A673 (cell line): ENCODE measurements at regions not wholly inside any gene's neighbourhood (a gene's known extent, or its start where the extent isn't known, plus 50 kb on each side); places are given as distances from the start of the nearest gene placed in this dataset.

Experiments
- EZH2 ChIP-seq: fragments of 200-600 bp; sonication (generic); IDR thresholded peaks from 2 replicates; pipeline ENCODE4 v1.6.1; 2017; ENCODE audit warnings: borderline replicate concordance, low read depth, mild to moderate bottlenecking, mixed read lengths, antibody characterized with exemption, low read length; ENCODE audit not compliant: poor library complexity, severe bottlenecking
- TF ChIP-seq, protein P1 (sequence below): fragments of 300-800, 200-600 bp; sonication (generic); conservative IDR thresholded peaks from 2 replicates; pipeline ENCODE4 v1.5.1; 2017; ENCODE audit warnings: low read depth, mild to moderate bottlenecking, antibody characterized with exemption, low read length, moderate library complexity, mixed read lengths

- TF ChIP-seq, protein P1, sequence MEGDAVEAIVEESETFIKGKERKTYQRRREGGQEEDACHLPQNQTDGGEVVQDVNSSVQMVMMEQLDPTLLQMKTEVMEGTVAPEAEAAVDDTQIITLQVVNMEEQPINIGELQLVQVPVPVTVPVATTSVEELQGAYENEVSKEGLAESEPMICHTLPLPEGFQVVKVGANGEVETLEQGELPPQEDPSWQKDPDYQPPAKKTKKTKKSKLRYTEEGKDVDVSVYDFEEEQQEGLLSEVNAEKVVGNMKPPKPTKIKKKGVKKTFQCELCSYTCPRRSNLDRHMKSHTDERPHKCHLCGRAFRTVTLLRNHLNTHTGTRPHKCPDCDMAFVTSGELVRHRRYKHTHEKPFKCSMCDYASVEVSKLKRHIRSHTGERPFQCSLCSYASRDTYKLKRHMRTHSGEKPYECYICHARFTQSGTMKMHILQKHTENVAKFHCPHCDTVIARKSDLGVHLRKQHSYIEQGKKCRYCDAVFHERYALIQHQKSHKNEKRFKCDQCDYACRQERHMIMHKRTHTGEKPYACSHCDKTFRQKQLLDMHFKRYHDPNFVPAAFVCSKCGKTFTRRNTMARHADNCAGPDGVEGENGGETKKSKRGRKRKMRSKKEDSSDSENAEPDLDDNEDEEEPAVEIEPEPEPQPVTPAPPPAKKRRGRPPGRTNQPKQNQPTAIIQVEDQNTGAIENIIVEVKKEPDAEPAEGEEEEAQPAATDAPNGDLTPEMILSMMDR, result no peak
- TF ChIP-seq EZH2, result no peak
Observed at GRCh38 chr7:41003977-41004376, 698.9 kb downstream of the INHBA start.
